Sigmoid colon (tissue), 4 donors: ENCODE measurements at regions not wholly inside any gene's neighbourhood (a gene's known extent, or its start where the extent isn't known, plus 50 kb on each side); places are given as distances from the start of the nearest gene placed in this dataset.

Source experiments
- EP300 ChIP-seq, 4 donors: sonication (generic); formaldehyde crosslinking; IDR thresholded peaks; one replicate each; pipeline ENCODE4 v1.6.1; 2017; ENCODE audit warnings: antibody characterized with exemption in 4 of 4
- POLR2AphosphoS5 ChIP-seq, 4 donors: sonication (generic); formaldehyde crosslinking; IDR thresholded peaks; one replicate each; pipeline ENCODE4 v1.6.1; 2017; ENCODE audit warnings: antibody characterized with exemption in 4 of 4
- TF ChIP-seq, protein P1 (sequence below), 4 experiments: fragments of 450-650 bp in 3 of 4; fragments of 200-600 bp in 1 of 4; IDR thresholded peaks; one replicate each; pipeline ENCODE4 v1.5.1; 2016 to 2019; ENCODE audit warnings: antibody characterized with exemption in 4 of 4, mild to moderate bottlenecking in 3 of 4, moderate library complexity in 2 of 4

DNA sequence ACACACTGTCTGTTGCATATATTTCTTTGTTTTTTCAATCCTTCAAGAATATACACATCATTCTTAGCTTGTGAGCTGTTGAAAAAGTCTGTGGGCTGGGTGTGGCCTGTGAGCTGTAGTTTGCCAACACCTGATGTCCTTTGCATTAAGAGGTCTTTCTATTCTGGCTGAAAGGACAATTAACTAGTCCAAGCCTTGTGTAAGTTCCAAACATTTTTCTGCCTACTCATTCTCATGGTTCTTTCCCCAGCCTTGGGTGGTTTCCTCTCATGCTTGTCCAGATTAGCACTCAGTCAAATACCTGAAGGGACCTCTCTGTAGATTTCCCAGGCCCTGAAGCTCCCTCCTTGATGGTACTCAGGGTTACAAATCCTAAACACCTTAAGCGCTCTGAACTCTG is 57.8 kb upstream of the NABP1 start:
- TF ChIP-seq, protein P1, sequence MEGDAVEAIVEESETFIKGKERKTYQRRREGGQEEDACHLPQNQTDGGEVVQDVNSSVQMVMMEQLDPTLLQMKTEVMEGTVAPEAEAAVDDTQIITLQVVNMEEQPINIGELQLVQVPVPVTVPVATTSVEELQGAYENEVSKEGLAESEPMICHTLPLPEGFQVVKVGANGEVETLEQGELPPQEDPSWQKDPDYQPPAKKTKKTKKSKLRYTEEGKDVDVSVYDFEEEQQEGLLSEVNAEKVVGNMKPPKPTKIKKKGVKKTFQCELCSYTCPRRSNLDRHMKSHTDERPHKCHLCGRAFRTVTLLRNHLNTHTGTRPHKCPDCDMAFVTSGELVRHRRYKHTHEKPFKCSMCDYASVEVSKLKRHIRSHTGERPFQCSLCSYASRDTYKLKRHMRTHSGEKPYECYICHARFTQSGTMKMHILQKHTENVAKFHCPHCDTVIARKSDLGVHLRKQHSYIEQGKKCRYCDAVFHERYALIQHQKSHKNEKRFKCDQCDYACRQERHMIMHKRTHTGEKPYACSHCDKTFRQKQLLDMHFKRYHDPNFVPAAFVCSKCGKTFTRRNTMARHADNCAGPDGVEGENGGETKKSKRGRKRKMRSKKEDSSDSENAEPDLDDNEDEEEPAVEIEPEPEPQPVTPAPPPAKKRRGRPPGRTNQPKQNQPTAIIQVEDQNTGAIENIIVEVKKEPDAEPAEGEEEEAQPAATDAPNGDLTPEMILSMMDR (IDR thresholded peaks at IDR 0.05), result no peak
- no peak for TF ChIP-seq POLR2AphosphoS5 (IDR thresholded peaks at IDR 0.05)
- no peak for TF ChIP-seq EP300 (IDR thresholded peaks at IDR 0.05)
